ENCODE measurements at regions not wholly inside any gene's neighbourhood (a gene's known extent, or its start where the extent isn't known, plus 50 kb on each side); places are given as distances from the start of the nearest gene placed in this dataset.

DNA sequence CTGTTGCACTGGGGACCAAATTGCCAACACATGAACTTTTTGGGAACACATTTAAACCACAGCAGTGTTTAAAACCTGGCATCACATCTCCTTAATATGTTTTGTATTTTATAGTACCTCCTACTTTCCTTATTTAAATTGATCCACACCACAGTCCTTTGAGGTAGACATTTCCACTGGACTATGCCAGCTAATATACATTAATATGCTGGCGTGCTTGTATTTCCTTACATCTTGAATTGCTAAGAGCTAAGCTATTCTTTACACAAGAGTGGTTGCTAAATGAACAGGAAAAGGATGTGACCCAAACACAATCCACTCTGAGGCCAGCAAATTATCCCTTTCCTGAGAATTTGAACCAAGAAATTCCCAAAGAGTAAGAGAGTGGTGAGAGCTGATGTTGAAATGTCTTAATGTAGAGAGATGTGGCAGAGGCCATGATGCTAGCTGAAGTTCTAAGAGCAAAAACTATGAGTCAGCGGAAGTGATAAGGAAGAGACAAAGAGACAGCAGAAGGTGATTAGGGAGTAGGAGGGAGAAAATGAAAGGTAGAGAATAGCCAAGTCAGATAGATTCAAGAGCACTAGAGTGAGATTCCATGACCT lies 131.2 kb downstream of the CD47 start:
- TF ChIP-seq, protein P1, sequence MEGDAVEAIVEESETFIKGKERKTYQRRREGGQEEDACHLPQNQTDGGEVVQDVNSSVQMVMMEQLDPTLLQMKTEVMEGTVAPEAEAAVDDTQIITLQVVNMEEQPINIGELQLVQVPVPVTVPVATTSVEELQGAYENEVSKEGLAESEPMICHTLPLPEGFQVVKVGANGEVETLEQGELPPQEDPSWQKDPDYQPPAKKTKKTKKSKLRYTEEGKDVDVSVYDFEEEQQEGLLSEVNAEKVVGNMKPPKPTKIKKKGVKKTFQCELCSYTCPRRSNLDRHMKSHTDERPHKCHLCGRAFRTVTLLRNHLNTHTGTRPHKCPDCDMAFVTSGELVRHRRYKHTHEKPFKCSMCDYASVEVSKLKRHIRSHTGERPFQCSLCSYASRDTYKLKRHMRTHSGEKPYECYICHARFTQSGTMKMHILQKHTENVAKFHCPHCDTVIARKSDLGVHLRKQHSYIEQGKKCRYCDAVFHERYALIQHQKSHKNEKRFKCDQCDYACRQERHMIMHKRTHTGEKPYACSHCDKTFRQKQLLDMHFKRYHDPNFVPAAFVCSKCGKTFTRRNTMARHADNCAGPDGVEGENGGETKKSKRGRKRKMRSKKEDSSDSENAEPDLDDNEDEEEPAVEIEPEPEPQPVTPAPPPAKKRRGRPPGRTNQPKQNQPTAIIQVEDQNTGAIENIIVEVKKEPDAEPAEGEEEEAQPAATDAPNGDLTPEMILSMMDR (IDR thresholded peaks at IDR 0.05): no peak
- no peaks in the 10 kb centered on the region for H3K36me3 ChIP-seq

DNA sequence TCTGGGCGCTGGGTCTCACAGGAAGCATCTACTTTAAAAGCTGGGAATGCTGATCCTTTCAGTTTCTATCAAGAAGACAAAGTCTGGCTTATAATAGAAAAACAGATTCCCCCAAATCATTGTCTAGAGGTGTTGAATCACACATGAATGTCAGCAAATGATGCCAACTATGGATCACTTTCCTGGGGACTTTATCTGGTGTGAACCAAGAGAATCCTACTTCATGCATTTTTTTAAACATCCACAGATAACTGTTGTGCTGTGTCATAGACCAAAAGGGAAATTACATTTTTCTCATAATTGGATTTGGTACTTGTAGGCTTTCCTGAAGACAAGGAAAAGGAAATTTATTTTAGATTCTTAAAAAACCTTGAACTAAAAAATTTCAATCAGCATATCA lies 132.7 kb downstream of the CD47 start:
- Histone ChIP-seq H3K27me3 (no peaks in the 10 kb centered on the region), H3K36me3 (no peaks in the 10 kb centered on the region), H3K4me3 (peak overlapping the region in 1 of 2 donors; percentile 25), H3K27ac (peak overlapping the region; percentile 75 to 84), H3K4me1 (peaks cover 0 to 27% of the 10 kb centered on the region in 2 donors), H3K9me3 (no peaks in the 10 kb centered on the region)
- TF ChIP-seq, protein P1 (IDR thresholded peaks at IDR 0.05): no peak
- DNase-seq (ENCODE audit: low spot score): no peak

More for the DNA sequence above, 131.2 kb downstream of the CD47 start:
- H3K27ac ChIP-seq: no peak overlapping the region
- no peaks in the 10 kb centered on the region for H3K9me3 ChIP-seq
- no peak for DNase-seq (ENCODE audit: low spot score)
- H3K27me3 ChIP-seq: no peaks in the 10 kb centered on the region
- H3K4me3 ChIP-seq: no peak overlapping the region
- peaks cover 0 to 27% of the 10 kb centered on the region in 2 donors for H3K4me1 ChIP-seq

GRCh38 chr3:107956991-107957900 lies 133.6 kb downstream of the CD47 start:
- Histone ChIP-seq H3K4me3 (peak overlapping the region in 1 of 2 donors; percentile 25), H3K36me3 (no peaks in the 10 kb centered on the region)

DNA sequence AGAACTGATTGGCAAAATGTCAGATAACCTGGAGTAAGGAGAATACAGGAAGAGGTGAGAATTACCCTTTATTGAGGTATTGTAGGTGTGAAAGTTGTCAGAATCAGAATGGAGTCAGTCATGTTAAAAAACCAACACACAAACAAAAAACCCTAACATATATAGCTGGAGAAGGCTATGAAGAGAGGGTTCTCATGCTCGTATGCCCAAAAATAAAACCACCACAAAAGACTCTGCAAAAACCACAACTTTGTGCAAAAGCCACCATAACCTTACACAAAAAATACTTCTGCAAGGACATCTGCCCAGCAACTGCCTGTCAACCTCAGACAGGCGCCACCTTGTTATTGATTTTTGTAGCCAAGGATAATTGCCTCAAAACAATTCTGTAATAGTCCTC lies 136.0 kb downstream of the CD47 start:
- no peak for DNase-seq (ENCODE audit: low spot score)
- H3K36me3 ChIP-seq: no peaks in the 10 kb centered on the region
- TF ChIP-seq, protein P1 (IDR thresholded peaks at IDR 0.05): no peak
- no peaks in the 10 kb centered on the region for H3K9me3 ChIP-seq
- no peaks in the 10 kb centered on the region for H3K27me3 ChIP-seq
- peaks cover 0 to 24% of the 10 kb centered on the region in 2 donors for H3K4me1 ChIP-seq
- no peak overlapping the region for H3K4me3 ChIP-seq
- no peak overlapping the region for H3K27ac ChIP-seq

More at GRCh38 chr3:107956991-107957900, 133.6 kb downstream of the CD47 start:
- TF ChIP-seq, protein P1 (IDR thresholded peaks at IDR 0.05): no peak
- no peaks in the 10 kb centered on the region for H3K9me3 ChIP-seq
- peak overlapping the region; percentile 75 to 84 for H3K27ac ChIP-seq
- H3K27me3 ChIP-seq: no peaks in the 10 kb centered on the region
- peak; percentile 93 for DNase-seq (ENCODE audit: low spot score)
- H3K4me1 ChIP-seq: peaks cover 0 to 27% of the 10 kb centered on the region in 2 donors

GRCh38 chr3:107953722-107954121 lies 137.1 kb downstream of the CD47 start:
- Histone ChIP-seq H3K27ac (no peak overlapping the region), H3K36me3 (no peaks in the 10 kb centered on the region), H3K27me3 (no peaks in the 10 kb centered on the region), H3K4me1 (peaks cover 0 to 24% of the 10 kb centered on the region in 2 donors), H3K4me3 (no peak overlapping the region), H3K9me3 (no peaks in the 10 kb centered on the region)
- TF ChIP-seq, protein P1 (IDR thresholded peaks at IDR 0.05): no peak
- DNase-seq (ENCODE audit: low spot score): no peak
